HL-60 (cell line): ENCODE measurements at regions not wholly inside any gene's neighbourhood (a gene's known extent, or its start where the extent isn't known, plus 50 kb on each side); places are given as distances from the start of the nearest gene placed in this dataset.

Experiments
- GABPA ChIP-seq: IDR thresholded peaks from 2 replicates; pipeline ENCODE4 v1.6.1; 2012; ENCODE audit warnings: low read depth
- POLR2AphosphoS5 ChIP-seq: IDR thresholded peaks from 2 replicates; pipeline ENCODE4 v1.6.1; 2012; ENCODE audit warnings: low read depth
- REST ChIP-seq: IDR thresholded peaks from 2 replicates; pipeline ENCODE4 v1.6.1; 2012; ENCODE audit warnings: low read depth; ENCODE audit not compliant: insufficient replicate concordance
- SPI1 ChIP-seq: IDR thresholded peaks from 2 replicates; pipeline ENCODE4 v1.6.1; 2012; ENCODE audit warnings: low read depth, mild to moderate bottlenecking, borderline replicate concordance
- TF ChIP-seq, protein P1 (sequence below): IDR thresholded peaks from one replicate; pipeline ENCODE4 v1.5.1; 2011; ENCODE audit warnings: low read length, control low read depth, inconsistent platforms; ENCODE audit not compliant: insufficient read depth

GRCh38 chr12:83985084-83985483 is 927.5 kb downstream of the SLC6A15 start:
- TF ChIP-seq, protein P1, sequence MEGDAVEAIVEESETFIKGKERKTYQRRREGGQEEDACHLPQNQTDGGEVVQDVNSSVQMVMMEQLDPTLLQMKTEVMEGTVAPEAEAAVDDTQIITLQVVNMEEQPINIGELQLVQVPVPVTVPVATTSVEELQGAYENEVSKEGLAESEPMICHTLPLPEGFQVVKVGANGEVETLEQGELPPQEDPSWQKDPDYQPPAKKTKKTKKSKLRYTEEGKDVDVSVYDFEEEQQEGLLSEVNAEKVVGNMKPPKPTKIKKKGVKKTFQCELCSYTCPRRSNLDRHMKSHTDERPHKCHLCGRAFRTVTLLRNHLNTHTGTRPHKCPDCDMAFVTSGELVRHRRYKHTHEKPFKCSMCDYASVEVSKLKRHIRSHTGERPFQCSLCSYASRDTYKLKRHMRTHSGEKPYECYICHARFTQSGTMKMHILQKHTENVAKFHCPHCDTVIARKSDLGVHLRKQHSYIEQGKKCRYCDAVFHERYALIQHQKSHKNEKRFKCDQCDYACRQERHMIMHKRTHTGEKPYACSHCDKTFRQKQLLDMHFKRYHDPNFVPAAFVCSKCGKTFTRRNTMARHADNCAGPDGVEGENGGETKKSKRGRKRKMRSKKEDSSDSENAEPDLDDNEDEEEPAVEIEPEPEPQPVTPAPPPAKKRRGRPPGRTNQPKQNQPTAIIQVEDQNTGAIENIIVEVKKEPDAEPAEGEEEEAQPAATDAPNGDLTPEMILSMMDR = no peak
- TF ChIP-seq POLR2AphosphoS5 (no peak), GABPA (no peak), SPI1 (no peak), REST (no peak)
